ENCODE measurements at regions not wholly inside any gene's neighbourhood (a gene's known extent, or its start where the extent isn't known, plus 50 kb on each side); places are given as distances from the start of the nearest gene placed in this dataset.

- POLR2A ChIA-PET (ENCODE audit: unreplicated experiment): no interaction called here
- no peak overlapping the region for H3K27ac ChIP-seq (ENCODE audit: insufficient read depth, low read length)
These were observed 157.9 kb upstream of the NRIP1 start for GRCh38 chr21:15222707-15223106.

More at GRCh38 chr21:15222707-15223106, 157.9 kb upstream of the NRIP1 start:
- no CpG with 5 or more reads among the region's 3 CpGs for WGBS, 2 experiments (ENCODE audit: extremely low coverage in 2 of 2, insufficient read length in 1 of 2)
- H2BK15ac ChIP-seq (ENCODE audit: low read depth, low read length): no peak overlapping the region
- H2BK120ac ChIP-seq (ENCODE audit: low read depth, low read length): no peak overlapping the region
- H2BK5ac ChIP-seq (ENCODE audit: low read depth, low read length, poor library complexity, severe bottlenecking): no peak overlapping the region
- H3K9me1 ChIP-seq (ENCODE audit: insufficient read depth, low read length): no peaks in the 10 kb centered on the region
- TF ChIP-seq MAZ (IDR thresholded peaks at IDR 0.05; ENCODE audit: borderline replicate concordance, low read depth, low read length) (no peak), USF2 (IDR thresholded peaks at IDR 0.05; ENCODE audit: low read depth, low read length) (no peak), SMC3 (IDR thresholded peaks at IDR 0.05; ENCODE audit: low read depth, low read length) (no peak), CTCF (conservative IDR thresholded peaks at IDR 0.05; ENCODE audit: low read depth, low read length) (no peak)
- H3K27me3 ChIP-seq (ENCODE audit: control insufficient read depth, insufficient read depth, low read length): no peaks in the 10 kb centered on the region
- no peak overlapping the region for H3K4me2 ChIP-seq (ENCODE audit: low read depth, low read length)
- no peak overlapping the region for H3K23ac ChIP-seq (ENCODE audit: low read depth, low read length)
- no peak overlapping the region for H3K14ac ChIP-seq (replicated peaks; ENCODE audit: low read depth, low read length)
- no peak overlapping the region for H2AK5ac ChIP-seq (ENCODE audit: low read depth, low read length)
- H3K36me3 ChIP-seq (ENCODE audit: control insufficient read depth, insufficient read depth, low read length): no peaks in the 10 kb centered on the region
- H3K9ac ChIP-seq (ENCODE audit: low read depth, low read length): no peak overlapping the region
- no peak overlapping the region for H3K18ac ChIP-seq (ENCODE audit: low read depth, low read length)
- H4K91ac ChIP-seq (ENCODE audit: insufficient read depth, low read depth, low read length): no peak overlapping the region
- no peak overlapping the region for H4K8ac ChIP-seq (ENCODE audit: low read depth in 2 of 2, low read length in 2 of 2)
- no peak overlapping the region for H2BK20ac ChIP-seq (ENCODE audit: low read depth, low read length)
- no peaks in the 10 kb centered on the region for H3K4me1 ChIP-seq (ENCODE audit: control insufficient read depth, insufficient read depth, low read length)
- in situ Hi-C loops (cut with MboI; ENCODE audit: low sequenced_read_pairs): no loop called here
- no peak overlapping the region for H2AFZ ChIP-seq (replicated peaks; ENCODE audit: low read length, poor library complexity)
- no peak for DNase-seq
- no peak overlapping the region for H3K56ac ChIP-seq (ENCODE audit: extremely low read depth, insufficient read depth, low read length)
- intact Hi-C loops (cut with micrococcal nuclease): no loop called here
- H3K4ac ChIP-seq (ENCODE audit: low read depth, low read length): no peak overlapping the region
- no peak overlapping the region for H4K5ac ChIP-seq (ENCODE audit: low read depth, low read length)
- no peak for ATAC-seq (ENCODE audit: low read depth)
- H3K4me3 ChIP-seq (ENCODE audit: insufficient read depth, low read depth, low read length): no peak overlapping the region
- H3K79me1 ChIP-seq (ENCODE audit: low read depth in 1 of 2, low read length in 2 of 2): no peaks in the 10 kb centered on the region
- no peaks in the 10 kb centered on the region for H3K9me3 ChIP-seq (ENCODE audit: control insufficient read depth, insufficient read depth, low read length)
- CTCF ChIA-PET: no interaction called here
- dilution Hi-C loops (cut with HindIII; ENCODE audit: low sequenced_read_pairs, unreplicated experiment): no loop called here
- no peak overlapping the region for H2AK9ac ChIP-seq (replicated peaks; ENCODE audit: low read depth, low read length, poor library complexity)
- BruUV-seq (replicated peaks): no TSS peak
- no peaks in the 10 kb centered on the region for H4K20me1 ChIP-seq (ENCODE audit: insufficient read depth, low read length)

Data from IMR-90 (cell line).